Ovary (tissue), 3 donors: ENCODE measurements at regions not wholly inside any gene's neighbourhood (a gene's known extent, or its start where the extent isn't known, plus 50 kb on each side); places are given as distances from the start of the nearest gene placed in this dataset.

Source experiments
- CTCF ChIP-seq, 3 donors: fragments of 450-650 bp in 2 of 3; fragments of 200-600 bp in 1 of 3; IDR thresholded peaks; one replicate each; pipeline versions ENCODE4 v1.5.1 to v1.8.0; 2016 to 2022; ENCODE audit warnings: antibody characterized with exemption in 3 of 3, mild to moderate bottlenecking in 1 of 3
- EP300 ChIP-seq: sonication (generic); formaldehyde crosslinking; IDR thresholded peaks from one replicate; pipeline ENCODE4 v1.6.1; 2017; ENCODE audit warnings: antibody characterized with exemption
- donor health status: DM: no; HTN: no; CAD: no.

- TF ChIP-seq CTCF (IDR thresholded peaks at IDR 0.05) (no peak), EP300 (no peak)
These were observed 310.2 kb downstream of the PTPRC start for GRCh38 chr1:198948895-198949659.
